HepG2 (cell line): ENCODE measurements at regions not wholly inside any gene's neighbourhood (a gene's known extent, or its start where the extent isn't known, plus 50 kb on each side); places are given as distances from the start of the nearest gene placed in this dataset.

Experiments used
- ATAC-seq: fragments of 200-7000 bp; cut with Tn5 transposase; 3 replicates; pipeline ENCODE4 v1.9.1; 2020; ENCODE audit warnings: mild to moderate bottlenecking, moderate library complexity
- BruUV-seq: library from RNA; stranded (reverse); fragments of 400-500 nt; replicated peaks from 2 replicates; lab custom pipeline; 2021; lab: Mats Ljungman, UMichigan
- CTCF ChIA-PET: fragments of 300-600 bp; formaldehyde crosslinking; extraction: SDS; loops from one replicate; lab custom pipeline; 2021; ENCODE audit warnings: low total read pairs, inconsistent platforms, low intra/inter-chr PET ratio; lab: Yijun Ruan, JAX
- POLR2A ChIA-PET: fragments of 350-600 bp; sonication (Branson Sonifier 250); formaldehyde crosslinking; loops from one replicate; lab custom pipeline; 2020; ENCODE audit warnings: antibody characterized with exemption, inconsistent platforms; lab: Yijun Ruan, JAX
- DNase-seq: peaks from one replicate; pipeline ENCODE4 v3.0.0-alpha.2; 2015; ENCODE audit warnings: low spot score
- FAIRE-seq: peaks from 3 replicates; lab custom pipeline; 2011; peaks lifted over from hg19 to GRCh38; lab: Jason Lieb, UNC
- H2AFZ ChIP-seq: one replicate; pipeline ENCODE4 v1.6.1; 2011; ENCODE audit warnings: low read length, inconsistent platforms
- H3K27ac ChIP-seq: fragments of 300-600 bp; 3 replicates; pipeline ENCODE4 v1.8.0; 2011; ENCODE audit warnings: mixed run types, mild to moderate bottlenecking, mixed read lengths, low read length, inconsistent platforms; ENCODE audit not compliant: insufficient read depth; ENCODE audit errors: extremely low read length
- H3K27me3 ChIP-seq, 2 experiments: fragments of 200-600 bp in 1 of 2; 2 replicates in 1 of 2; 3 replicates in 1 of 2; pipeline versions ENCODE4 v1.6.0 to v1.8.0; 2011; ENCODE audit warnings: low read length in 2 of 2, mild to moderate bottlenecking in 2 of 2, moderate library complexity in 2 of 2, inconsistent platforms in 1 of 2; ENCODE audit not compliant: insufficient read depth in 2 of 2, control insufficient read depth in 1 of 2
- H3K36me3 ChIP-seq, 2 experiments: fragments of 200-600 bp in 1 of 2; replicated peaks in 1 of 2; 2 replicates in 1 of 2; 3 replicates in 1 of 2; pipeline versions ENCODE4 v1.5.1 to v1.8.0; 2011; ENCODE audit warnings: low read length in 2 of 2, inconsistent platforms in 1 of 2; ENCODE audit not compliant: insufficient read depth in 2 of 2, control insufficient read depth in 1 of 2
- H3K4me1 ChIP-seq: 2 replicates; pipeline ENCODE4 v1.5.1; 2012; ENCODE audit warnings: low read length, inconsistent platforms; ENCODE audit not compliant: insufficient read depth
- H3K4me2 ChIP-seq: 2 replicates; pipeline ENCODE4 v1.6.0; 2011; ENCODE audit warnings: low read depth, low read length, inconsistent platforms
- H3K4me3 ChIP-seq, 3 experiments: fragments of 200-600 bp in 1 of 3; sonication (generic), shearing (Covaris generic) in 1 of 3; replicated peaks in 1 of 3; 2 replicates each; pipeline ENCODE4 v1.5.1; 2011 to 2016; ENCODE audit warnings: low read length in 3 of 3, inconsistent platforms in 2 of 3, low read depth in 2 of 3, mild to moderate bottlenecking in 2 of 3, control low read depth in 1 of 3, mixed read lengths in 1 of 3; ENCODE audit not compliant: insufficient read depth in 1 of 3
- H3K79me2 ChIP-seq: one replicate; pipeline ENCODE4 v1.6.1; 2011; ENCODE audit warnings: low read length, inconsistent platforms; ENCODE audit not compliant: insufficient read depth
- H3K9ac ChIP-seq: 2 replicates; pipeline ENCODE4 v1.6.0; 2011; ENCODE audit warnings: mild to moderate bottlenecking, low read depth, low read length, inconsistent platforms; ENCODE audit not compliant: insufficient read depth
- H3K9me3 ChIP-seq: 2 replicates; pipeline ENCODE4 v1.5.1; 2012; ENCODE audit warnings: mild to moderate bottlenecking, low read length
- H4K20me1 ChIP-seq: 2 replicates; pipeline ENCODE4 v1.6.0; 2011; ENCODE audit warnings: inconsistent platforms, mild to moderate bottlenecking, low read length, moderate library complexity; ENCODE audit not compliant: insufficient read depth
- BHLHE40 ChIP-seq: IDR thresholded peaks from 2 replicates; pipeline ENCODE4 v1.6.1; 2011; ENCODE audit warnings: low read length, improper control_type of control experiment
- PAF1 ChIP-seq: IDR thresholded peaks from 2 replicates; pipeline ENCODE4 v1.6.1; 2016; ENCODE audit warnings: missing genetic modification reagents, missing compliant biosample characterization
- SP1 ChIP-seq, 2 experiments: fragments of 450-650 bp in 1 of 2; sonication (generic) in 1 of 2; formaldehyde crosslinking in 1 of 2; IDR thresholded peaks; 2 replicates each; pipeline versions ENCODE4 v1.4.0 to v1.6.1; 2016 to 2020; ENCODE audit warnings: missing genetic modification reagents in 1 of 2
- ZSCAN12 ChIP-seq: sonication (generic); formaldehyde crosslinking; IDR thresholded peaks from 2 replicates; pipeline ENCODE4 v1.9.0; 2021; ENCODE audit warnings: mild to moderate bottlenecking, missing genetic modification reagents
- WGBS: methylation state at CpG from one replicate; pipeline ENCODE4 v1.1.6; 2017; ENCODE audit warnings: low lambda C conversion rate; 5-methylcytosine and 5-hydroxymethylcytosine counted together
- in situ Hi-C: cut with HindIII; loops from 2 replicates; pipeline ENCODE4 v1.10.0; 2017; ENCODE audit warnings: low pct_unique_long_range_greater_than_20kb; ENCODE audit not compliant: extremely low pct_ligation_motif_present
- intact Hi-C: fragments of 100-400 bp; cut with micrococcal nuclease; formaldehyde crosslinking; loops from one replicate; pipeline ENCODE4 v1.10.0; 2022; ENCODE audit not compliant: unreplicated experiment
- TF ChIP-seq, protein P1 (sequence below): sonication (generic); formaldehyde crosslinking; IDR thresholded peaks from 2 replicates; pipeline ENCODE4 v1.9.0; 2021; ENCODE audit warnings: missing genetic modification reagents, mild to moderate bottlenecking, borderline replicate concordance
- TF ChIP-seq, protein P2 (sequence below): sonication (generic); formaldehyde crosslinking; IDR thresholded peaks from 2 replicates; pipeline ENCODE4 v1.4.0; 2020; ENCODE audit warnings: missing genetic modification reagents
- TF ChIP-seq, protein P3 (sequence below): sonication (generic); formaldehyde crosslinking; IDR thresholded peaks from 2 replicates; pipeline ENCODE4 v1.4.0; 2020; ENCODE audit warnings: missing genetic modification reagents, mild to moderate bottlenecking, borderline replicate concordance
- TF ChIP-seq, protein P4 (sequence below): sonication (generic); formaldehyde crosslinking; IDR thresholded peaks from 2 replicates; pipeline ENCODE4 v1.9.0; 2022; ENCODE audit warnings: missing genetic modification reagents, mild to moderate bottlenecking, borderline replicate concordance

DNA sequence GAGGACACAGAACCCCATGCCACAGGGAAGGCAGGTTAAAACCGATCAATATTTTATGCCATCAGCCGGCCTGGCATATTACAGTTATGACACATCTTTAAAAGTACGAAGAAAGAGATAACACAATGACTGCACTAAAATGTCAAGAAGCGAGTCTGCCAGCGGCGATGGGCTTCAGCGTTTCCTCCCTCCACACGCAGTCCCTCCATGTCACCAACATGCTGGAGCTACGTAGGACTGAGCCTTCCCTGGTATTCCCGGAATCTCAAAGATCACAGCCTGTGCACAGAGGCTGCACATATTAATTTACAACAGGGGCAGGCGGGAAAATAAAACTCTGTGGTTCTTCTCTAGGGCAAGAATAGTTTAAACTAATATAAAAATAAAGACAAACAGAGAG lies 257.7 kb downstream of the IRX1 start:
- CTCF ChIA-PET = no interaction called here
- H3K27ac ChIP-seq = no peak overlapping the region
- H2AFZ ChIP-seq = no peak overlapping the region
- intact Hi-C loops = no loop called here
- H3K27me3 ChIP-seq = no peaks in the 10 kb centered on the region; a peak in 1 of 5 replicates
- 66% methylated on average over 11 of the region's 11 CpGs for WGBS
- ATAC-seq = no peak
- H4K20me1 ChIP-seq = no peaks in the 10 kb centered on the region
- no peak for DNase-seq
- H3K4me2 ChIP-seq = no peak overlapping the region
- in situ Hi-C loops = no loop called here
- no peak overlapping the region for H3K4me3 ChIP-seq
- FAIRE-seq = no peak
- no peaks in the 10 kb centered on the region for H3K4me1 ChIP-seq
- H3K79me2 ChIP-seq = no peaks in the 10 kb centered on the region
- H3K9ac ChIP-seq = no peak overlapping the region
- POLR2A ChIA-PET = no interaction called here
- no peaks in the 10 kb centered on the region for H3K36me3 ChIP-seq
- no TSS peak for BruUV-seq
- H3K9me3 ChIP-seq = no peaks in the 10 kb centered on the region
- TF ChIP-seq, protein P1, sequence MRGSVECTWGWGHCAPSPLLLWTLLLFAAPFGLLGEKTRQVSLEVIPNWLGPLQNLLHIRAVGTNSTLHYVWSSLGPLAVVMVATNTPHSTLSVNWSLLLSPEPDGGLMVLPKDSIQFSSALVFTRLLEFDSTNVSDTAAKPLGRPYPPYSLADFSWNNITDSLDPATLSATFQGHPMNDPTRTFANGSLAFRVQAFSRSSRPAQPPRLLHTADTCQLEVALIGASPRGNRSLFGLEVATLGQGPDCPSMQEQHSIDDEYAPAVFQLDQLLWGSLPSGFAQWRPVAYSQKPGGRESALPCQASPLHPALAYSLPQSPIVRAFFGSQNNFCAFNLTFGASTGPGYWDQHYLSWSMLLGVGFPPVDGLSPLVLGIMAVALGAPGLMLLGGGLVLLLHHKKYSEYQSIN (CRISPR knock-in tag) = no peak
- no peak for TF ChIP-seq SP1 (IDR thresholded peaks at IDR 0.05)
- no peak for TF ChIP-seq SP1 (CRISPR knock-in tag; IDR thresholded peaks at IDR 0.05)
- TF ChIP-seq, protein P2, sequence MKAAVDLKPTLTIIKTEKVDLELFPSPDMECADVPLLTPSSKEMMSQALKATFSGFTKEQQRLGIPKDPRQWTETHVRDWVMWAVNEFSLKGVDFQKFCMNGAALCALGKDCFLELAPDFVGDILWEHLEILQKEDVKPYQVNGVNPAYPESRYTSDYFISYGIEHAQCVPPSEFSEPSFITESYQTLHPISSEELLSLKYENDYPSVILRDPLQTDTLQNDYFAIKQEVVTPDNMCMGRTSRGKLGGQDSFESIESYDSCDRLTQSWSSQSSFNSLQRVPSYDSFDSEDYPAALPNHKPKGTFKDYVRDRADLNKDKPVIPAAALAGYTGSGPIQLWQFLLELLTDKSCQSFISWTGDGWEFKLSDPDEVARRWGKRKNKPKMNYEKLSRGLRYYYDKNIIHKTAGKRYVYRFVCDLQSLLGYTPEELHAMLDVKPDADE (CRISPR knock-in tag) = no peak
- no peak for TF ChIP-seq PAF1 (CRISPR knock-in tag)
- TF ChIP-seq BHLHE40 = no peak
- TF ChIP-seq, protein P3, sequence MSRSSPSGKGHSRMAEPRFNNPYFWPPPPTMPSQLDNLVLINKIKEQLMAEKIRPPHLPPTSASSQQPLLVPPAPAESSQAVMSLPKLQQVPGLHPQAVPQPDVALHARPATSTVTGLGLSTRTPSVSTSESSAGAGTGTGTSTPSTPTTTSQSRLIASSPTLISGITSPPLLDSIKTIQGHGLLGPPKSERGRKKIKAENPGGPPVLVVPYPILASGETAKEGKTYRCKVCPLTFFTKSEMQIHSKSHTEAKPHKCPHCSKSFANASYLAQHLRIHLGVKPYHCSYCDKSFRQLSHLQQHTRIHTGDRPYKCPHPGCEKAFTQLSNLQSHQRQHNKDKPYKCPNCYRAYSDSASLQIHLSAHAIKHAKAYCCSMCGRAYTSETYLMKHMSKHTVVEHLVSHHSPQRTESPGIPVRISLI (CRISPR knock-in tag) = no peak
- TF ChIP-seq, protein P4, sequence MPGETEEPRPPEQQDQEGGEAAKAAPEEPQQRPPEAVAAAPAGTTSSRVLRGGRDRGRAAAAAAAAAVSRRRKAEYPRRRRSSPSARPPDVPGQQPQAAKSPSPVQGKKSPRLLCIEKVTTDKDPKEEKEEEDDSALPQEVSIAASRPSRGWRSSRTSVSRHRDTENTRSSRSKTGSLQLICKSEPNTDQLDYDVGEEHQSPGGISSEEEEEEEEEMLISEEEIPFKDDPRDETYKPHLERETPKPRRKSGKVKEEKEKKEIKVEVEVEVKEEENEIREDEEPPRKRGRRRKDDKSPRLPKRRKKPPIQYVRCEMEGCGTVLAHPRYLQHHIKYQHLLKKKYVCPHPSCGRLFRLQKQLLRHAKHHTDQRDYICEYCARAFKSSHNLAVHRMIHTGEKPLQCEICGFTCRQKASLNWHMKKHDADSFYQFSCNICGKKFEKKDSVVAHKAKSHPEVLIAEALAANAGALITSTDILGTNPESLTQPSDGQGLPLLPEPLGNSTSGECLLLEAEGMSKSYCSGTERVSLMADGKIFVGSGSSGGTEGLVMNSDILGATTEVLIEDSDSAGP = no peak
- TF ChIP-seq ZSCAN12 (CRISPR knock-in tag) = no peak
